Heart left ventricle (tissue), 13 donors: ENCODE measurements at regions not wholly inside any gene's neighbourhood (a gene's known extent, or its start where the extent isn't known, plus 50 kb on each side); places are given as distances from the start of the nearest gene placed in this dataset.

Experiments used
- POLR2A ChIP-seq, 2 donors: fragments of 450-650 bp; IDR thresholded peaks; one replicate each; pipeline ENCODE4 v1.6.1; 2017; ENCODE audit warnings: antibody characterized with exemption in 2 of 2, mild to moderate bottlenecking in 2 of 2, moderate library complexity in 2 of 2
- TF ChIP-seq, protein P1 (sequence below), 12 donors: fragments of 200-600 bp; sonication (generic) in 4 of 12; IDR thresholded peaks; one replicate each; pipeline versions ENCODE4 v1.5.0 to v1.8.0; 2018 to 2022; ENCODE audit warnings: antibody characterized with exemption in 12 of 12, mild to moderate bottlenecking in 5 of 12
- donor health status: ischemic (EF 13 %, LVEDD 7.1; RV severe dilation, severe dysfunction).
- donor health status: DM: no; HTN: yes; CAD: no.
- donor health status: DM: no; HTN: no; CAD: no.
- donor health status: ischemic (EF 25% LVEDD 6.9; RV normal size, moderate dysfunction).
- donor health status: ischemic (EF 25% LVEDD 5.7; RV mildly dilated, moderate dysfunction).
- donor health status: ischemic (EF 35%, LVEDD 5.7; RV mildly dilated, moderate dysfunction).
- donor health status: nonischemic (EF 11% LVEDD 7.7; RV severe dilation, severe dysfunction).
- donor health status: DM: yes; HTN: yes; CAD: no.
- donor health status: PGD.
- donor health status: ischemic (EF 29% LVEDD 5.4; RV normal size, mild dysfunction).
- donor health status: nonischemic (EF 23%, LVEDD 6.1; RV moderate dilation, normal function).

DNA sequence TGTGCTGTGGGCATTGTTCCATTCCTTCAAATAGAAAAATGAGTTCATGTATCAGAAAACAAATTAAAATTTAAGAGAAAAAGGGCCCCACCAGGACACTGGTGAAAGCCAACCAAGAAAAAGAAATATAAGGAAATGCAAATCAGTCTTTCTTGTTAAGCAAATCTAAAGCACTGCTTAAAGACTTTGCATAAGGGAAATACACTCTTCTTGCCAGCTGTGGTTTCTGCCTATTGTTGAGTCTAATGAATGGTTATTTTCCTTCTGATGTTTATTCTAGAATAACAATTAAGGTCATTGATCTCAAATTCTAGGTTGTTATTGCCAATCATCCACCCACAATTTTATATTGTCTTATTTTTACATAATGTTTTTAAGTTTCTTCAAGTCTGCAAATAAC lies 158.6 kb upstream of the SNX7 start:
- TF ChIP-seq, protein P1, sequence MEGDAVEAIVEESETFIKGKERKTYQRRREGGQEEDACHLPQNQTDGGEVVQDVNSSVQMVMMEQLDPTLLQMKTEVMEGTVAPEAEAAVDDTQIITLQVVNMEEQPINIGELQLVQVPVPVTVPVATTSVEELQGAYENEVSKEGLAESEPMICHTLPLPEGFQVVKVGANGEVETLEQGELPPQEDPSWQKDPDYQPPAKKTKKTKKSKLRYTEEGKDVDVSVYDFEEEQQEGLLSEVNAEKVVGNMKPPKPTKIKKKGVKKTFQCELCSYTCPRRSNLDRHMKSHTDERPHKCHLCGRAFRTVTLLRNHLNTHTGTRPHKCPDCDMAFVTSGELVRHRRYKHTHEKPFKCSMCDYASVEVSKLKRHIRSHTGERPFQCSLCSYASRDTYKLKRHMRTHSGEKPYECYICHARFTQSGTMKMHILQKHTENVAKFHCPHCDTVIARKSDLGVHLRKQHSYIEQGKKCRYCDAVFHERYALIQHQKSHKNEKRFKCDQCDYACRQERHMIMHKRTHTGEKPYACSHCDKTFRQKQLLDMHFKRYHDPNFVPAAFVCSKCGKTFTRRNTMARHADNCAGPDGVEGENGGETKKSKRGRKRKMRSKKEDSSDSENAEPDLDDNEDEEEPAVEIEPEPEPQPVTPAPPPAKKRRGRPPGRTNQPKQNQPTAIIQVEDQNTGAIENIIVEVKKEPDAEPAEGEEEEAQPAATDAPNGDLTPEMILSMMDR (IDR thresholded peaks at IDR 0.05) = no peak
- no peak for TF ChIP-seq POLR2A (IDR thresholded peaks at IDR 0.05)
